Tibial artery (tissue), 4 donors: ENCODE measurements at regions not wholly inside any gene's neighbourhood (a gene's known extent, or its start where the extent isn't known, plus 50 kb on each side); places are given as distances from the start of the nearest gene placed in this dataset.

Experiments
- DNase-seq, 2 donors: peaks; one replicate each; pipeline ENCODE4 v3.0.0-alpha.2; 2019
- H3K27ac ChIP-seq, 2 donors: fragments of 200-600 bp; sonication (generic) in 1 of 2; 1 replicate in 1 of 2; 2 replicates in 1 of 2; pipeline ENCODE4 v1.5.1; 2018 to 2019; ENCODE audit warnings: mild to moderate bottlenecking in 1 of 2
- H3K27me3 ChIP-seq, 2 donors: fragments of 200-600 bp; sonication (generic) in 1 of 2; one replicate each; pipeline versions ENCODE4 v1.5.1 to v1.6.0; 2016 to 2019
- H3K36me3 ChIP-seq, 3 donors: fragments of 200-600 bp; sonication (generic) in 2 of 3; one replicate each; pipeline ENCODE4 v1.5.1; 2016 to 2019; ENCODE audit warnings: mild to moderate bottlenecking in 2 of 3
- H3K4me1 ChIP-seq, 4 donors: fragments of 200-600 bp; sonication (generic) in 2 of 4; 1 replicate in 3 of 4; 2 replicates in 1 of 4; pipeline ENCODE4 v1.5.1; 2016 to 2019
- H3K4me3 ChIP-seq, 2 donors: fragments of 200-600 bp; sonication (generic) in 1 of 2; 1 replicate in 1 of 2; 2 replicates in 1 of 2; pipeline ENCODE4 v1.5.1; 2018 to 2019; ENCODE audit warnings: mild to moderate bottlenecking in 2 of 2
- H3K9me3 ChIP-seq, 3 donors: fragments of 200-600 bp; sonication (generic) in 1 of 3; one replicate each; pipeline ENCODE4 v1.5.1; 2016 to 2019
- intact Hi-C: fragments of 100-400 bp; cut with DNase I; formaldehyde crosslinking; loops from one replicate; pipeline ENCODE4 v1.15.0; 2023; ENCODE audit warnings: low total_unique reads
- TF ChIP-seq, protein P1 (sequence below), 2 experiments: fragments of 200-600 bp in 1 of 2; fragments of 450-650 bp in 1 of 2; IDR thresholded peaks; one replicate each; pipeline ENCODE4 v1.5.1; 2017 to 2019; ENCODE audit warnings: antibody characterized with exemption in 2 of 2, mild to moderate bottlenecking in 1 of 2, moderate library complexity in 1 of 2

DNA sequence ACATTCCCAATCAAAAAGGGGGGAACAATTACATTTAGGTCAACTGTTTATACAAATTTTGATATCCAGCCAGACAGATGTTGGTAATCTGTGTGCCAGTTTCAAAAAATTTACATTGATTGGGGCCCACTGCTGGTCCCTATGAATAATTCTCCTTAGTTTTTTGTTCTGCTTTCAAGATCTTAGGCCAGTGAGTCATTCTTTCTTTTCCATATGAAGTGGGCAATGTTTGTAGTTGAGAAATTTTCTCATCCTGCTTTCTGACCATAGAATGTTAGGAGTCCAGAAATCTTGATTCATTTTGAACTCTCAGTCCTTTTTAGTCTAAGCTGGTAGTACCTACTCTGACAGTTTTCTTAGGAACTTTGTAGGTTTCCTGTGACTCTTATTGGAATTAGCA is 244.3 kb downstream of the DIO2 start:
- intact Hi-C loops, result no loop called here

DNA sequence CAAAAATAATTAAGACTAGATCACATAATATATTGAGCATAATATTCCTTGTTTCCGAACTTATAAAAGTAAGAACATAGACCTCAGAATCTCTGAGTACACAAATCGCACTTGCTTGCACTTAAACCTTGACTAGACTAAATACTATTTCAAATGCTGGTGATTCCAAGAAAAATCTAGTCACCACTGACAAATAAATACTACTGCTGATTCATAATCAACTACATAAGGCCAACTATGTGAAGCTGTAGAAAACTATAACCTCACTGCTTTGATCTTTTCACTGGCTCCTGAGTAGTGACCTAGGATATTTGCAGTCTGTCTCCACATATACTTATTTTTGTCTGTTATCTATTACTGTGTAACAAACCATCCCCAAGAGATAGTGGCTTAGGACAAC is 245.4 kb downstream of the DIO2 start:
- no peaks in the 10 kb centered on the region for H3K36me3 ChIP-seq
- peaks cover 0 to 3% (median 0%) of the 10 kb centered on the region in 4 donors for H3K4me1 ChIP-seq
- intact Hi-C loops, result no loop called here
- no peak overlapping the region for H3K4me3 ChIP-seq
- H3K27me3 ChIP-seq, result no peaks in the 10 kb centered on the region
- no peak overlapping the region for H3K27ac ChIP-seq
- DNase-seq, result no peak
- TF ChIP-seq, protein P1, sequence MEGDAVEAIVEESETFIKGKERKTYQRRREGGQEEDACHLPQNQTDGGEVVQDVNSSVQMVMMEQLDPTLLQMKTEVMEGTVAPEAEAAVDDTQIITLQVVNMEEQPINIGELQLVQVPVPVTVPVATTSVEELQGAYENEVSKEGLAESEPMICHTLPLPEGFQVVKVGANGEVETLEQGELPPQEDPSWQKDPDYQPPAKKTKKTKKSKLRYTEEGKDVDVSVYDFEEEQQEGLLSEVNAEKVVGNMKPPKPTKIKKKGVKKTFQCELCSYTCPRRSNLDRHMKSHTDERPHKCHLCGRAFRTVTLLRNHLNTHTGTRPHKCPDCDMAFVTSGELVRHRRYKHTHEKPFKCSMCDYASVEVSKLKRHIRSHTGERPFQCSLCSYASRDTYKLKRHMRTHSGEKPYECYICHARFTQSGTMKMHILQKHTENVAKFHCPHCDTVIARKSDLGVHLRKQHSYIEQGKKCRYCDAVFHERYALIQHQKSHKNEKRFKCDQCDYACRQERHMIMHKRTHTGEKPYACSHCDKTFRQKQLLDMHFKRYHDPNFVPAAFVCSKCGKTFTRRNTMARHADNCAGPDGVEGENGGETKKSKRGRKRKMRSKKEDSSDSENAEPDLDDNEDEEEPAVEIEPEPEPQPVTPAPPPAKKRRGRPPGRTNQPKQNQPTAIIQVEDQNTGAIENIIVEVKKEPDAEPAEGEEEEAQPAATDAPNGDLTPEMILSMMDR (IDR thresholded peaks at IDR 0.05), result no peak
- no peaks in the 10 kb centered on the region for H3K9me3 ChIP-seq

More for the DNA sequence above, 244.3 kb downstream of the DIO2 start:
- DNase-seq, result no peak
- H3K4me3 ChIP-seq, result no peak overlapping the region
- TF ChIP-seq, protein P1 (IDR thresholded peaks at IDR 0.05), result no peak
- no peaks in the 10 kb centered on the region for H3K9me3 ChIP-seq
- peaks cover 0 to 14% (median 0%) of the 10 kb centered on the region in 4 donors for H3K4me1 ChIP-seq
- H3K27me3 ChIP-seq, result no peaks in the 10 kb centered on the region
- H3K36me3 ChIP-seq, result no peaks in the 10 kb centered on the region
- H3K27ac ChIP-seq, result no peak overlapping the region

DNA sequence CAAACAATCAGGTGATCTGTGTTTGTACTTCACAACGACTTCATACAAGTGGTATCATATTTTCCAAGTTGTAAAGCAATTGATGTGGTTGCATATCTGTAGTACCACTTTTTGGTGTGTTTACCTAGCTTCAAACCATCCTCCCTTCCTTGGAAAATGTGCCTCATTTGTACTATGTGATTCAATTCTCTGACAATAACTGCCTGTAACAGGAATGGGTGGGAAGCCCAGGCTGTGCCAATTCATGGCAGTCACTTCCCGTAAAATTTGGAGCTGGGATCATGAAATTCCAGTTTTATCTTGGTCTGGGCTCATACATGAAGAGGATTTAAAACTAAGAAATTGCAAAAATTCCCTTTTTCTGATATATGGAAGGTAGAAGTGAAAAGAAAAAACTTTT is 250.1 kb downstream of the DIO2 start:
- Histone ChIP-seq H3K27ac (no peak overlapping the region), H3K27me3 (no peaks in the 10 kb centered on the region), H3K9me3 (peaks cover 0 to 1% (median 0%) of the 10 kb centered on the region in 3 donors), H3K4me1 (no peaks in the 10 kb centered on the region), H3K4me3 (no peak overlapping the region), H3K36me3 (no peaks in the 10 kb centered on the region)
- TF ChIP-seq, protein P1 (IDR thresholded peaks at IDR 0.05), result no peak
- DNase-seq, result no peak
- intact Hi-C loops, result no loop called here

DNA sequence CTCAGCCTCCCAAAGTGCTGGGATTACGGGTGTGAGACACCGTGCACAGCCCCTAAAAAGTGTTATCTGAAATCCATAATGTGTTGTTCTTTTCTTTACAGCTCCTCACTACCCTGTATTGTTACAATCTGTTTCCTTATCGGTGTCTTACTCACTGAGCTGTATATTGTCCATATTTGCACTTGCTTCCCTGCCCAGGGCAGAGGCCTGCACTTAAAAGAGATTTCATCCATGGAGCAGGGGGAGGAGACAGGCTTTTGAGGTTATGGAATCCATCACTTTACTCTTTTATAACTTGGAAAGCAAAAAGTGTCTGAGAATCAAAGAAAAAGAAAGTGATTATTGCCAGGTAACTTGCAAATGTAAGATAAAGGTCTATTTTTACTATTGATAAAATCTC is 251.0 kb downstream of the DIO2 start:
- H3K4me1 ChIP-seq, result no peaks in the 10 kb centered on the region
- DNase-seq, result no peak
- H3K36me3 ChIP-seq, result no peaks in the 10 kb centered on the region
- peaks cover 0 to 10% (median 6%) of the 10 kb centered on the region in 3 donors for H3K9me3 ChIP-seq
- no peaks in the 10 kb centered on the region for H3K27me3 ChIP-seq
- no peak overlapping the region for H3K4me3 ChIP-seq
- H3K27ac ChIP-seq, result peak overlapping the region in 1 of 2 donors; percentile 11
- TF ChIP-seq, protein P1 (IDR thresholded peaks at IDR 0.05), result no peak
- intact Hi-C loops, result no loop called here

DNA sequence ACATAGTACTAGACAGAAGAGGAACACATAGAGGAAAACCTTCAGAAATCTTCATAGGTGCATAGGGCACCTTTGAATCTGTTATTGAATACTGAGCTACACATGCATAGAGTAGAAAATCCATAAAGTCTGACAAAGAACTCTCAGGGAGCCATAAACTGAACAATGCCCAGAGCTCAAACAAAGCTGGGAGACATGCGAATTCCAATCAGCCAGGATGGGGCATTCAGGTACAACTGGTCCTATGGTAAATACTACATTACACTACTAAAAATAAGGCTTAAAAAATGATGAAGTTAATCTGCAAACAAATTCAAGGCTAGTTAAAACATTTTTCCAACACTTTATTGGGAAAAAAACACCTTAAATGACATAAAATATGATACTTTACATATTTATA is 259.7 kb downstream of the DIO2 start:
- intact Hi-C loops, result no loop called here
- Histone ChIP-seq H3K4me1 (no peaks in the 10 kb centered on the region), H3K27ac (no peak overlapping the region), H3K9me3 (peaks cover 3 to 20% (median 15%) of the 10 kb centered on the region in 3 donors), H3K36me3 (no peaks in the 10 kb centered on the region), H3K27me3 (no peaks in the 10 kb centered on the region), H3K4me3 (no peak overlapping the region)
- TF ChIP-seq, protein P1 (IDR thresholded peaks at IDR 0.05), result no peak
- no peak for DNase-seq

DNA sequence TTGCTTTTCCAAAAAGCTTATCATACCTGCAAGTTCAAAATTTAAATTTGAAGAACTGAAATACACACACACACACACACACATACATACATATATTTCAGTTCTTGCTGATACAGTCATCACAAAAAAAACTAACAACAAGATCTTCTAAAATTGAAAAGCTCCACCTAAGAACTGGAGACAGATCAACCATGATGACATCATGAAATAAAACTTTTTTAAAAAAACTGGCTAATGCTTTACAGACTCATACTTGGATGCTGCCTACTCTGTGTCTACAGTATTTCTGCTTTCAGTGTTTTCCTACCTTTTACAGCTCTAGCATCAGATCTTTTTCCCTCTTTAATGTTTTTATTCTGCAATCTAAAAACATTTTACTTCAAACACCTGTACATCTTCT is 261.4 kb downstream of the DIO2 start:
- Histone ChIP-seq H3K27ac (no peak overlapping the region), H3K4me3 (no peak overlapping the region), H3K9me3 (peaks cover under 1 to 9% (median under 1%) of the 10 kb centered on the region in 3 donors), H3K4me1 (no peaks in the 10 kb centered on the region), H3K27me3 (no peaks in the 10 kb centered on the region), H3K36me3 (no peaks in the 10 kb centered on the region)
- DNase-seq, result no peak
- intact Hi-C loops, result no loop called here
- TF ChIP-seq, protein P1 (IDR thresholded peaks at IDR 0.05), result no peak
